Posterior cingulate gyrus (tissue), 11 donors: ENCODE measurements at regions not wholly inside any gene's neighbourhood (a gene's known extent, or its start where the extent isn't known, plus 50 kb on each side); places are given as distances from the start of the nearest gene placed in this dataset.
A peak's percentile ranks its signal among the peaks of the same experiment; 100 is the strongest.
"Not testable (repeated sequence)": the region's sequence is repeated elsewhere in the genome, so short reads cannot be mapped to it uniquely, and the experiment has no call there.

Source experiments
- DNase-seq, 10 donors: peaks; one replicate each; pipeline versions ENCODE4 v3.0.0 to v3.0.0-alpha.2; 2020 to 2021; ENCODE audit warnings: mixed read lengths in 3 of 10
- intact Hi-C: fragments of 100-400 bp; cut with DNase I; formaldehyde crosslinking; loops from one replicate; pipeline ENCODE4 v1.15.1; 2023

GRCh38 chr3:30477149-30477921, 129.1 kb upstream of the TGFBR2 start:
- DNase-seq: no peak
- intact Hi-C loops: no loop called here

GRCh38 chr3:30479737-30480136, 126.7 kb upstream of the TGFBR2 start:
- intact Hi-C loops, DNase-seq: not testable (repeated sequence)

- DNase-seq, intact Hi-C loops: not testable (repeated sequence)
Measured at GRCh38 chr3:30480156-30480555, 126.2 kb upstream of the TGFBR2 start.

- intact Hi-C loops: no loop called here
- no peak for DNase-seq
Measured at GRCh38 chr3:30480587-30480986, 125.8 kb upstream of the TGFBR2 start.

GRCh38 chr3:30481241-30481640, 125.2 kb upstream of the TGFBR2 start:
- DNase-seq: no peak
- intact Hi-C loops: no loop called here

- DNase-seq, intact Hi-C loops: not testable (repeated sequence)
Measured at GRCh38 chr3:30484229-30484628, 122.2 kb upstream of the TGFBR2 start.

- no peak for DNase-seq
- intact Hi-C loops: no loop called here
Measured at GRCh38 chr3:30486368-30486767, 120.0 kb upstream of the TGFBR2 start.

GRCh38 chr3:30488070-30488756, 118.2 kb upstream of the TGFBR2 start:
- intact Hi-C loops: no loop called here
- no peak for DNase-seq

- intact Hi-C loops: no loop called here
- no peak for DNase-seq
Measured at GRCh38 chr3:30492322-30493192, 113.8 kb upstream of the TGFBR2 start.

- intact Hi-C loops: no loop called here
- no peak for DNase-seq
Measured at GRCh38 chr3:30493911-30494311, 112.5 kb upstream of the TGFBR2 start.

- DNase-seq: no peak
- intact Hi-C loops: no loop called here
Measured at GRCh38 chr3:30495172-30496065, 111.0 kb upstream of the TGFBR2 start.

- intact Hi-C loops: no loop called here
- peak in 1 of 10 donors; percentile 8 for DNase-seq
Measured at GRCh38 chr3:30496066-30496966, 110.1 kb upstream of the TGFBR2 start.

GRCh38 chr3:30498587-30498967, 107.8 kb upstream of the TGFBR2 start:
- intact Hi-C loops: no loop called here
- DNase-seq: no peak

- no peak for DNase-seq
- intact Hi-C loops: loop anchor here (10.0 kb wide), 1 partner anchor 76 kb away; no protein-coding TSS in a partner anchor
Measured at GRCh38 chr3:30500666-30501399, 105.6 kb upstream of the TGFBR2 start.

GRCh38 chr3:30501526-30501925, 104.9 kb upstream of the TGFBR2 start:
- no peak for DNase-seq
- intact Hi-C loops: loop anchor here (10.0 kb wide), 1 partner anchor 77 kb away; no protein-coding TSS in a partner anchor

GRCh38 chr3:30502051-30502741, 104.2 kb upstream of the TGFBR2 start:
- intact Hi-C loops: loop anchor here (10.0 kb wide), 1 partner anchor 77 kb away; no protein-coding TSS in a partner anchor
- DNase-seq: no peak

GRCh38 chr3:30502742-30503073, 103.7 kb upstream of the TGFBR2 start:
- intact Hi-C loops: loop anchor here (10.0 kb wide), 1 partner anchor 78 kb away; no protein-coding TSS in a partner anchor
- no peak for DNase-seq

GRCh38 chr3:30503446-30503845, 103.0 kb upstream of the TGFBR2 start:
- intact Hi-C loops: loop anchor here (10.0 kb wide), 1 partner anchor 79 kb away; no protein-coding TSS in a partner anchor
- no peak for DNase-seq
